Ovary (tissue), 3 donors: ENCODE measurements at regions not wholly inside any gene's neighbourhood (a gene's known extent, or its start where the extent isn't known, plus 50 kb on each side); places are given as distances from the start of the nearest gene placed in this dataset.

ENCODE experiments used
- CTCF ChIP-seq, 3 donors: fragments of 450-650 bp in 2 of 3; fragments of 200-600 bp in 1 of 3; IDR thresholded peaks; one replicate each; pipeline versions ENCODE4 v1.5.1 to v1.8.0; 2016 to 2022; ENCODE audit warnings: antibody characterized with exemption in 3 of 3, mild to moderate bottlenecking in 1 of 3
- POLR2A ChIP-seq: fragments of 450-650 bp; IDR thresholded peaks from one replicate; pipeline ENCODE4 v1.6.1; 2017; ENCODE audit warnings: antibody characterized with exemption, mild to moderate bottlenecking, moderate library complexity
- donor health status: DM: no; HTN: no; CAD: no.

GRCh38 chr6:109284675-109285074 lies 97.6 kb downstream of the CD164 start:
- TF ChIP-seq CTCF (IDR thresholded peaks at IDR 0.05) (no peak), POLR2A (no peak)
